CD14-positive monocyte (primary cell): ENCODE measurements at regions not wholly inside any gene's neighbourhood (a gene's known extent, or its start where the extent isn't known, plus 50 kb on each side); places are given as distances from the start of the nearest gene placed in this dataset.

Experiments
- DNase-seq, 3 donors: peaks; one replicate each; pipeline ENCODE4 v3.0.0-alpha.2; 2011 to 2022
- H2AFZ ChIP-seq: 2 replicates; pipeline ENCODE4 v1.6.0; 2012; ENCODE audit warnings: mild to moderate bottlenecking, low read depth, low read length, inconsistent platforms; ENCODE audit not compliant: insufficient read depth, poor library complexity, severe bottlenecking
- H3K27ac ChIP-seq, 2 donors: 1 replicate in 1 of 2; 2 replicates in 1 of 2; pipeline ENCODE4 v1.5.1; 2012 to 2013; ENCODE audit warnings: low read length in 2 of 2, control low read depth in 1 of 2, inconsistent platforms in 1 of 2, low read depth in 1 of 2, mild to moderate bottlenecking in 1 of 2
- H3K27me3 ChIP-seq, 2 donors: one replicate each; pipeline versions ENCODE4 v1.6.0 to v1.6.1; 2011 to 2013; ENCODE audit warnings: low read length in 2 of 2; ENCODE audit not compliant: control insufficient read depth in 2 of 2, insufficient read depth in 2 of 2
- H3K36me3 ChIP-seq, 2 donors: replicated peaks in 1 of 2; 1 replicate in 1 of 2; 2 replicates in 1 of 2; pipeline versions ENCODE4 v1.5.1 to v1.6.1; 2012 to 2013; ENCODE audit warnings: low read length in 2 of 2, control low read depth in 1 of 2, inconsistent platforms in 1 of 2, mild to moderate bottlenecking in 1 of 2; ENCODE audit not compliant: insufficient read depth in 2 of 2, control insufficient read depth in 1 of 2
- H3K4me1 ChIP-seq, 2 donors: 1 replicate in 1 of 2; 2 replicates in 1 of 2; pipeline versions ENCODE4 v1.5.1 to v1.6.1; 2012 to 2013; ENCODE audit warnings: low read length in 2 of 2, control low read depth in 1 of 2, inconsistent platforms in 1 of 2, mild to moderate bottlenecking in 1 of 2, moderate library complexity in 1 of 2; ENCODE audit not compliant: insufficient read depth in 2 of 2, control insufficient read depth in 1 of 2
- H3K4me2 ChIP-seq: replicated peaks from 2 replicates; pipeline ENCODE3; 2012; ENCODE audit warnings: low read length, moderate library complexity, mild to moderate bottlenecking; ENCODE audit not compliant: poor library complexity, severe bottlenecking; ENCODE audit errors: extremely low read depth
- H3K4me3 ChIP-seq, 3 experiments: fragments of 200-600 bp in 1 of 3; sonication (generic) in 1 of 3; replicated peaks in 1 of 3; 1 replicate in 2 of 3; 2 replicates in 1 of 3; pipeline ENCODE4 v1.5.1; 2011 to 2013; ENCODE audit warnings: low read length in 3 of 3, mild to moderate bottlenecking in 3 of 3, control low read depth in 2 of 3, low read depth in 2 of 3, inconsistent platforms in 1 of 3, moderate library complexity in 1 of 3
- H3K79me2 ChIP-seq: 2 replicates; pipeline ENCODE4 v1.6.0; 2012; ENCODE audit warnings: mild to moderate bottlenecking, control low read depth, inconsistent platforms, low read length, moderate library complexity; ENCODE audit not compliant: insufficient read depth
- H3K9ac ChIP-seq: 2 replicates; pipeline ENCODE4 v1.6.0; 2017; ENCODE audit warnings: low read length, mild to moderate bottlenecking; ENCODE audit not compliant: insufficient read depth, poor library complexity, severe bottlenecking
- H3K9me3 ChIP-seq, 2 donors: replicated peaks in 1 of 2; 1 replicate in 1 of 2; 2 replicates in 1 of 2; pipeline versions ENCODE4 v1.5.1 to v1.6.1; 2012 to 2013; ENCODE audit warnings: low read length in 2 of 2, control low read depth in 1 of 2; ENCODE audit not compliant: control insufficient read depth in 1 of 2, insufficient read depth in 1 of 2
- H4K20me1 ChIP-seq: 2 replicates; pipeline ENCODE4 v1.6.0; 2012; ENCODE audit warnings: mild to moderate bottlenecking, low read length, control low read depth, moderate library complexity; ENCODE audit not compliant: insufficient read depth
- H3K27ac Mint-ChIP-seq, 7 donors: one replicate each; pipeline ENCODE4 v1.8.0; 2020; ENCODE audit warnings: mild to moderate bottlenecking in 7 of 7, mixed read lengths in 7 of 7, moderate library complexity in 6 of 7, inconsistent platforms in 2 of 7
- H3K27me3 Mint-ChIP-seq, 3 donors: one replicate each; pipeline ENCODE4 v1.8.0; 2021 to 2022; ENCODE audit warnings: low read depth in 3 of 3, mild to moderate bottlenecking in 3 of 3, mixed read lengths in 3 of 3, moderate library complexity in 3 of 3, inconsistent platforms in 1 of 3
- H3K36me3 Mint-ChIP-seq, 2 donors: one replicate each; pipeline ENCODE4 v1.8.0; 2020; ENCODE audit warnings: mixed read lengths in 2 of 2, inconsistent platforms in 1 of 2, mild to moderate bottlenecking in 1 of 2
- H3K4me1 Mint-ChIP-seq: one replicate; pipeline ENCODE4 v1.8.0; 2020; ENCODE audit warnings: mild to moderate bottlenecking, mixed read lengths
- H3K4me3 Mint-ChIP-seq, 2 donors: one replicate each; pipeline ENCODE4 v1.8.0; 2020; ENCODE audit warnings: mild to moderate bottlenecking in 2 of 2, mixed read lengths in 2 of 2, moderate library complexity in 1 of 2
- H3K9me3 Mint-ChIP-seq, 7 donors: one replicate each; pipeline ENCODE4 v1.8.0; 2020 to 2022; ENCODE audit warnings: mixed read lengths in 7 of 7, mild to moderate bottlenecking in 6 of 7, moderate library complexity in 6 of 7, inconsistent platforms in 2 of 7
- CTCF ChIP-seq: fragments of 200-600 bp; IDR thresholded peaks from one replicate; pipeline ENCODE4 v1.8.0; 2022; ENCODE audit warnings: antibody characterized with exemption, mild to moderate bottlenecking
- WGBS: methylation state at CpG from one replicate; pipeline ENCODE4 v1.1.5; 2013; ENCODE audit warnings: missing lambda C conversion rate; ENCODE audit not compliant: insufficient coverage; 5-methylcytosine and 5-hydroxymethylcytosine counted together
- intact Hi-C, 2 donors: fragments of 100-400 bp; cut with micrococcal nuclease; formaldehyde crosslinking; loops; one replicate each; pipeline versions ENCODE4 v1.15.0 to v1.15.1; 2023

- Histone ChIP-seq H3K9ac (no peak overlapping the region), H3K4me2 (peak overlapping the region; percentile 75), H3K27ac (peak overlapping the region; percentile 32 to 90), H3K36me3 (no peaks in the 10 kb centered on the region), H3K79me2 (no peaks in the 10 kb centered on the region), H3K4me1 (peaks cover 46 to 75% of the 10 kb centered on the region in 2 donors), H3K27me3 (no peaks in the 10 kb centered on the region), H3K9me3 (no peaks in the 10 kb centered on the region), H3K4me3 (peak overlapping the region in 1 of 3 experiments; percentile 63), H2AFZ (no peak overlapping the region), H4K20me1 (no peaks in the 10 kb centered on the region)
- peaks cover 57% of the 10 kb centered on the region for H3K4me1 Mint-ChIP-seq
- DNase-seq: no peak
- H3K9me3 Mint-ChIP-seq: peaks cover 0 to 2% (median 0%) of the 10 kb centered on the region in 7 donors
- WGBS: 100% methylated on average over 2 of the region's 10 CpGs
- peak overlapping the region; percentile 87 to 95 (median 92) for H3K27ac Mint-ChIP-seq
- intact Hi-C loops: loop anchor here (5.0 to 10.0 kb wide), 2 partner anchors 76 to 88 kb away; no protein-coding TSS in a partner anchor
- peaks cover 0 to 3% (median 0%) of the 10 kb centered on the region in 3 donors for H3K27me3 Mint-ChIP-seq
- TF ChIP-seq CTCF: no peak
- peaks cover 0 to 2% of the 10 kb centered on the region in 2 donors for H3K36me3 Mint-ChIP-seq
- peak overlapping the region in 1 of 2 donors; percentile 89 for H3K4me3 Mint-ChIP-seq
Measured at GRCh38 chr20:53846640-53847039, 223.8 kb downstream of the BCAS1 start.

- Histone ChIP-seq H3K27ac (no peak overlapping the region), H3K9me3 (no peaks in the 10 kb centered on the region), H3K4me1 (peaks cover 46 to 75% of the 10 kb centered on the region in 2 donors), H3K4me3 (no peak overlapping the region), H3K79me2 (no peaks in the 10 kb centered on the region), H3K9ac (no peak overlapping the region), H3K27me3 (no peaks in the 10 kb centered on the region), H3K4me2 (no peak overlapping the region), H2AFZ (no peak overlapping the region), H4K20me1 (no peaks in the 10 kb centered on the region), H3K36me3 (no peaks in the 10 kb centered on the region)
- Mint-ChIP-seq H3K27ac (peak overlapping the region in 2 of 7 donors; percentile 37 to 69), H3K4me3 (no peak overlapping the region), H3K4me1 (peaks cover 57% of the 10 kb centered on the region), H3K36me3 (peaks cover 0 to 2% of the 10 kb centered on the region in 2 donors), H3K9me3 (peaks cover 0 to 2% (median 0%) of the 10 kb centered on the region in 7 donors), H3K27me3 (peaks cover 0 to 3% (median 0%) of the 10 kb centered on the region in 3 donors)
- intact Hi-C loops: loop anchor here (5.0 to 10.0 kb wide), 2 partner anchors 76 to 89 kb away; no protein-coding TSS in a partner anchor
- WGBS: 100% methylated on average over 1 of the region's 1 CpG
- TF ChIP-seq CTCF: no peak
- DNase-seq: no peak
Measured at GRCh38 chr20:53845980-53846379, 224.4 kb downstream of the BCAS1 start.
